Sciatic nerve (tissue), 2 donors: ENCODE measurements at regions not wholly inside any gene's neighbourhood (a gene's known extent, or its start where the extent isn't known, plus 50 kb on each side); places are given as distances from the start of the nearest gene placed in this dataset.
A peak's percentile ranks its signal among the peaks of the same experiment; 100 is the strongest.

Source experiments
- ATAC-seq: fragments of 200-7000 bp; cut with Tn5 transposase; one replicate; pipeline ENCODE4 v1.9.1; 2020; ENCODE audit warnings: mild to moderate bottlenecking, moderate library complexity
- DNase-seq: peaks from one replicate; pipeline ENCODE4 v3.0.0-alpha.2; 2020; ENCODE audit warnings: low spot score
- intact Hi-C: fragments of 100-400 bp; cut with DNase I; formaldehyde crosslinking; loops from one replicate; pipeline ENCODE4 v1.14.2; 2022
- donor health status: DM: no; HTN: no; CAD: no.
- donor health status: DM: no; HTN: no; CAD: no.

DNA sequence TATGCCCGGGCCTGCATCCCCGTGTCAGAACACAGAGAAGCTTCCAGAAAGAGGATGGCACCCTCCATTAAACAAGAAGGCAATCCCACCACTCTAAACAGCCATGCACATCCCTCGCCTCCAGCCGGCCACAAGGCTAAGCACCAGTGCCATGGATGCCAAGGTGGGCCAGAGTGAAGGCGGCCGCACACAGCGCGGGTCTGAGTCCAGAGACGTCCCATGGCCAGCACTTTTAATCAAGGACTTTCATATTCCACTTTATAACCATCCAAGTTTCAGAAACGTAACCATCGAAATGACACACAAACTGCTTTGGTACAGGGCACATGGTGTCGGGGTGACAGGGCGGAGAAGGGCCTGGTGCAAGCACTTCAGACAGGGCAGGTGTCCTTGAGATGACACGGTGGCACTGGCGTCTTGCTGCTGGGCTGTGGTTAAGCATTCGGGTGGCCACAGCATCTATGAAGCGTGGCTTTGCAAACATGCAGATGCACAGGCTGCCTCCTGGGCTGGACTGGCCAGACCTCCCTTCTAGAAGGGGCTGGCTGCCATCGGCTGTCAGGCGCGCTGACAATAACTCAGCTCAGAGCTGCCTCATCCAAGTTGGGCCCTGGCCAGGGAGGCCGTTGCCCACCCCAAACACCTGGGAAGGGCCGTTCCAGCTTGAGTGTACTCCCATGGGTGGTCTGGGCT lies 117.2 kb downstream of the RFLNA start:
- DNase-seq (no peak), ATAC-seq (peak; percentile 5)
- intact Hi-C loops: no loop called here

DNA sequence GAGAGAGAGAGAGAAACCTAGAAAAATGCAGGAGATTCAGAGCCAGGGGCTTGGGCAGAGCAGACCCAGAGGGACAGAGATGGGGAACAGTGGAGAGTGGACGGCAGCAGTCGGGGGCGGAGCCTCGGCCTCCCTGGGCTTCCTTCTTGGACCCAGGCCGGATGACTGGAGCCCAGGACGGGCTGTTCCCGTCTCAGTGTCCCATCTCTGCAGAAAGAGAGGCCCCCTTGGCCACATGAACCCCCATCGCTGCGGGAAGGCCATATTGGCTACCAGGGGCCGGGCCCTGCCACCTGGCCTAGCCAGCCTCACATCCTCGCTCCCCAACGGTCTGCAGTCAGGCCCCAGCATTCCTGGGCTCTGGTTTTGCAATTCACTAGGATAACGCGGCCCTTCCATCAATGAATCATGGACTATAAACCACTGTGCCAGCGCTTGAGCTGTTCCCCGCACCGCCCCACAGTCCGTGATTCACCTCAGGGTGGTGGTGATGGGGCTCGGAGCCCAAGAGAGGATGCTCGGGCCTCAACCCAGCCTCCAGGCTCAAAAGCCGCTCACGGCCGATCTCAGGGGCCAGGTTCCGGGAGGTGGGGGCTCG lies 116.5 kb downstream of the RFLNA start:
- intact Hi-C loops: no loop called here
- ATAC-seq (peak; percentile 77), DNase-seq (no peak)

DNA sequence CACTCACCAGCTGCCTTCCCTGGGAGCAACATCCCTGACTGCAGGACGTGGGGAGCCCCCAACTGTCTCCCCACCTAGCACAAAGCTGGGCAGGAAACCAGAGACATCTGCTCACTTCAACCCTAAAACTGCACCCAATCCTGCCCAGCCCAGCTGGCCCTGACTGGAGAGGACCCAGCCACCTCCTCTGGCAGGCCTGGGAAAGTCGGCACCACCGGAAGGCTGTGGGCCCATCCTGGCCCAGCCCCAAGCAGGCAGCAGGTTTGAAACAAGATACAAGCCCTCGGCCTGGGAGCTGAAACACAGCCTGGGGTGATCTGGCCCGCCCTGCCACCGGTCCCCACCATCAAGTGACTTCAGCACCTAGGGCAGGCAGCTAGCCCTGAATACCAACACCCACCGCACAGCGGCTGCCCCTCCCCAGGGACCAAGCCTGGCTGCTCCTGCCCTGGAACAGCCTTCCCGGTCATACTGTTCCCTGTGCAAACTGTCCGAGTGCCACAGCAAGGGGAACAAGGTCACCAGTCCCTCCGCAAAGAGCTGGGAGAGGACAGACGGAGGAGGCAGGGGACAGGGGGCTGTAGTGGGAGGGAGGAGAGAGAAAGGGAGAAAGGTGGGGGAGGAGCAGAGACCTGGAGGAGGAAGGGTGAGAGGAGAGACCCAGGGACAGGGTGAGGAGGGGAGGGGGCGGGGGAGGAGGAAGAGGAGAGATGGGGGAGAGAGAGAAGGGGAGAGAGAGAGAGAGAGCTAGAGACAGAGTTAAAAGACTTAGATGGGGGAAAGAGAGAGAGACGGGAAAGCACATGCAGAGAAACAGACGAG lies 115.7 kb downstream of the RFLNA start:
- no peak for DNase-seq
- no peak for ATAC-seq
- intact Hi-C loops: no loop called here

DNA sequence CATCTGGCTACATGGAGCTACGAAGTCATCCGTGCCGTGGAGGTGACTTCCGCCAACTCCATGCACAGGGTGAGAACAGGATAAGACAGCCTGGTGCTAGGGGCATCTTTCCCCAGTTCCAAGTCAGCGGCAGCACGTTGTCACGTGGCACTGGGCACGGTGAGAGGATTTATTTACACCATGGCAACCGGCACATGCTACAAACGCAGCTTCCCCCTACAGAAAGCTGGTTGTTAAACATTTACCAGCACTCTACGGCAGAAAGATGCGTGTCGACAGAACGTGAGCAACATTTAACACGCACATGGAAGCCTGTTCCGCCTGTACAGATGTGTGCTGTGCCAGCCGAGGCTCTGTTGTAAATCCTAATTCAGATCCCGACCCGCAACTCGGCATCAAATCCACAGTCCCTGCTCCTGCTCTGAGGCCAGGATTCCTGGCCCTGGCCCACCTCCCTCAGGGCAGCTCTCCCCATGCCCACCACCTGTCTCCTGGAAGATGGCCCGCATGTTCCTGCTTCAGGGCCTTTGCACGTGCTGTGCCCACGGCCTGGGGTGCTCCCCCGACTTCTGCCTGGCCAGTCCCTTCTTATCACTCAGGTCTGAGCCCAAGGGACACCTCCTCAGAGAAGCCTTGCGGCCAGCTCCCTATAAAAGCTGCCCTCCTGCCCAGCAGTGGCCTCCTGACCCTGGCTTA lies 114.1 kb downstream of the RFLNA start:
- intact Hi-C loops: no loop called here
- no peak for DNase-seq
- no peak for ATAC-seq

DNA sequence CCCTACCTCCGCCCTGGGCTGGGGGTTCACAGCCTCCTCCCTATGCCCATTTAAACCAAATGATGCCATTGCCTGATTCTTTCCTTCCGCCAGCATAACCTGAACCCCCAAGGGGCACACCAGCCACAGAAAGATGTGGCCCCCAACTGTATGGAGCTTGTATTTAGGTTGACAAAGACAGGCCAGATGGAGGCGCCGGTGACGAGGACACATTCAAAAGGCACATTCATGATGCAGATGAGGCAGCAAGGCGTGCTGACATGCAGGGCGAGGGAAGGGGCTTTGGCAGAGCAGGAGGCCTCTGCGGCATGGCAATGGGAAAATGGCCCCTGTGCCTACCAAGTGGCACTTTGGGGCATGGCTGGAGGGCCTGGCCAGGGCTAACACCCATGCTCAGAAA lies 112.2 kb downstream of the RFLNA start:
- DNase-seq (no peak), ATAC-seq (no peak)
- intact Hi-C loops: no loop called here

DNA sequence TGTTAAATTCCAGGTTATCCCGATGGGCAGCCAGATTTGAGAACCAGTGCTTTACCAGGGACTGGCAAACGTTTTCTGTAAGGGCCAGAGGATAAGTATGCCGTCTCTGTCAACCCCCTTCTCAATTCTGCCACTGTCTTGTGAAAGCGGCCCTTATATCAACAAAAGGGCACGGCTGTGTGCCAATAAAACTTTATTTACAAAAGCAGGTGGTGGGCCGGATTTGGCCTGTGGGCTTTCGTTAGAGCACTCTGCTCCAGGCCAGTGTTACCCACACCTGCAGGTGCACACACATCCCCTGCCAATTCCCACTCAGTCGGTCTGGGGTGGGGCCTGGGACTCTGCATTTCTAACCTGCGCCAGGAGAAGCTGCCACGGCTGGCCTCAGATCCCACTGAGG lies 111.2 kb downstream of the RFLNA start:
- DNase-seq (no peak), ATAC-seq (no peak)
- intact Hi-C loops: no loop called here

DNA sequence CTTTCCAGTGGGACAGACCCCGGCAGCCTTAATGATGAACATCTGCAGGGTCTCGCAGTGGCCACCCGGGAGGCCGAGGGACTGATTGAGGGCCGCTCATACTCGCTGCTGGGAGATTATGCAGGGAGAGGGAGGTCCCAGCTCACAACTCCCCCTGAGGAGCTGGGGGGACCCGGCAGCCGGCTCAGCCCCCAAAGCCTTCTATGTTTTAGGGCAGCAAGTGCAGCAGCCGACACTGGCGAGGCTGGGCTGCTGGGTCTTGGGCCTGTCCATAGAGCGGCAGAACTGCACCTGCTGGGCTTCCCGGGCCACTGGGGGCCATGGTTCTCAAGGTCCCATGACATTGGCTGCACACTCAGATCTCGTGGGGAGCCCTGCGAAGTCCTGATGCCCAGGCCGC lies 110.7 kb downstream of the RFLNA start:
- intact Hi-C loops: no loop called here
- ATAC-seq: no peak
- no peak for DNase-seq

DNA sequence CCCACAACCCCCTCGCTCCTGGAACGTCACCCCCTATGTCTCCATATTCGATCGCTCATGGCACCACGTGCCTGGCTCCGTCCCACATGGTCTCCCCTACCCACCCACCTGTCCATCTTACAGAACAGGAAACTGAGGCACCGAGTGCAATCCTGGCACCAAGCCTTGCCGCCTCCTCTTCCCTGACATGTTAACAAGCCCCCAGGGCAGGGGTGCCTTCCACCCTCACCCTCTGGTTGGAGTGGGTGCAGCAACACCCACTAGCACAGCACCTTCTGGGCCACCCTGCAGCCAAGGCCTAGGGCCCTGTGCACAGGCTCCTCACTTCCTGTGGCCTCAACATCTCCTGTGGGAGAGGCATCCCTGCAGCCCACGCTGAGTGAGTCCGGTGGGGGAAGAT lies 110.3 kb downstream of the RFLNA start:
- no peak for ATAC-seq
- intact Hi-C loops: no loop called here

DNA sequence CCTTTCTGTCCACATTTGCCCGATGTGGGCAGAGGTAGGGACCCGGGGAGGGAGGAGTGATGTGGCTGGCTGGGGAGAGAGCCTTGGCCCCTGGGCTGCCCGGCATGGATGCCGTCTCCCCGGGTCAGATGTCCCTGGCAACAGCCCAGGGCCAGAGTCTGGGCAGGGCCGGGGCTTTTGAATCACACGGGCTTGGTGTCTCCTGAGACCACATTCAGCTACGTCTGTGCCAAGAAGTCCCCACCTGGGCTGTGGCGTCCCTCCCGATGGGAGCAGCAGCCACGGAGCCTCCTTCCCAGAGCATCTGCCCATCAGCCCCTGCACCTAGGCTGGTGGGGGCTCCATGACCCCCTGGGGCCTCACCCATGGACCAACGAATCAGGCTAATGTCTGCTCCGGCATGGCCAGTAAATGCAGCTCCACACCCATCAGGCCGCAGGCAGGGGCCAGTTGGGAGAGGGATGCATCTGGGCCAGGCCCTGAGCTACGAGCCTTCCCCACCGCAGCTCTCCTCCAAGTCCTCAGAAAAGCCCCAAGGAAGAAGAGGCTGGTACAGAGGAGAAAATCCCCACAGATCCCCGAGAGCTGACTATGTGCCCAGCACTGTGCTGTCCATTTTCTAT lies 109.4 kb downstream of the RFLNA start:
- ATAC-seq (peak; percentile 29), DNase-seq (no peak)
- intact Hi-C loops: no loop called here

More for the DNA sequence above, 110.3 kb downstream of the RFLNA start:
- DNase-seq: no peak

DNA sequence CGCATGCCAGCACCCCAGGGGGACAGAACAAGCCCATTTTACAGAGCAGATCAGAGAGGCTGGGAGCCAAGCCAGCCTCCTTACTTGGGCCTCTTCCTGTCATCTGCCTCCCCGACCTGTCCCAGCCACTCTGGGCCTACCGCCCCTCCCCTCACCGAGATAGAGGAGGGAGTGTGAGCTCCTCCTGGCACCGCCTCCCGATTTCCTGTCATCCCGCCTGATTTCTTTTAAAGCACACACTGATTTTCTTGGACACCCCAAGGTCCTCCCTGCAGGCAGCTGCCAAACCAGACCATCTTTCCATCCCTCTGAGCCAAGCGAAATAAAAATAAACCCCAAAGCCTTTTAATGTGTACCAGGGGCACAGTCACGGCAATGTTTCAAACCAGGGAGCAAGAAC lies 108.4 kb downstream of the RFLNA start:
- intact Hi-C loops: no loop called here
- ATAC-seq: peak; percentile 79
- peak; percentile 85 for DNase-seq

DNA sequence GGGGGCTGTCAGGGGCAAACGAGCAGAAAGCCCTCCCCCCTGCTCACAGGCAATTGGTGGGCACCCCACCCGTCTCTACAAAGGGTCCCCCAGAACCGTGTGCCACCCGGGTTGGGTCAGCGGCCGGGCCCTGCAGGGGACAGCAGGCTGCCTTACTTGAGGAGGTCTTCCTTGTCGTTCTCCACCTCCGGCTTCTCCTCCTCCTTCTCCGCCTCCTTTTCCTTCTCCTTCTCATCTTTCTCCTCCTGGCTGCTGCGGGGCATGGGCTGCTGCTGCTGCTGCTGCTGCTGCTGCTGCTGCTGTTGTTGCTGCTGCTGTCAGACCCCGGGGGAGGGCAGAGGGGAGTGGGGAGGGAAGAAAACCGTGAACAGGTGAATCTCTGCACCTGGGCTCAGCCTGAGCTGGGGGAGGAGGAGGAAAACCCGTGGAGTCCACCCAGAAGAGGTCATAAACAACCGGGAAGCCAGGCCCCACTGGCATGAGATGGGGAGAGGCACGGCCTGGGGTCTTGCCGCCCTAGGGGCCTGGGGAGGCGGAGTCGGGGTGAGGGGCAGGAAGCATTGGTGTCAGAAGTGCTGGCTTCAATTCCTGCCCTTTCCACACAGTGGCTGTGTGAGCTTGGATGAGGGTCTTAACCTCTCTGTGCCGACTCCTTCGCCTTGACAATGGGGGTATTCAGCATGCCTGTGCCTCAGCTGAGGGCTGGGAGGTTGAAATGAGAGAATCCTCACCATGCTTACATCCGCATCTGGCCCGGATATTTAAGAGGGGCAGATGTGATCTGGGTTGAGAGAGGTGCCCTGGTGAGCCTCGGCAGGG lies 107.6 kb downstream of the RFLNA start:
- intact Hi-C loops: no loop called here
- ATAC-seq (peak; percentile 0), DNase-seq (no peak)

DNA sequence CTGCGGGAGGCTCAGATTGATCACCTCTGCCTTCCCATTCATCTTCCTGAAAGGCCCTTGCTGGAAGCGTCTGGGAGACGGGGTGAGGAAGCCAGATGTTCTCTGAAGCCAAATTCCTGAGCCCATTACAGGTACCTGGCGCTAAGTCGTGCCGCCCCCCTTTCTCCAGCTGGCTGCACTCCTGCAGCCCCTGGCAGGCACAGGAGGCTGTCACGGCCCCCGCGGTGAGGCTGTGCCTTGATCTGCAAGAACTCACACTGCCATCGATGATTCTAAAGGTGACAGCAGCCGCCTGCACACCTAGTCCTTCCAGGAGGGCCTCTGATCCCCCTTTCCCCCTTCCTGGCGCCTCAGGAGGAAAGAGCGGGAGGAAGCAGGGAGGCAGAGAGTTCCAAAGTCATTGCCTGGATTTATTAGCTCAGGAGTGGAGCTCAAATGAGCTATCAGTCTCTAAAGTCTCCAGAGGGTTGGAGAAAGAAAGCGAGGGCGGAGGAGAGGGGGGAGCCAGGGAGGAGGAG lies 106.9 kb downstream of the RFLNA start:
- no peak for DNase-seq
- no peak for ATAC-seq
- intact Hi-C loops: no loop called here

DNA sequence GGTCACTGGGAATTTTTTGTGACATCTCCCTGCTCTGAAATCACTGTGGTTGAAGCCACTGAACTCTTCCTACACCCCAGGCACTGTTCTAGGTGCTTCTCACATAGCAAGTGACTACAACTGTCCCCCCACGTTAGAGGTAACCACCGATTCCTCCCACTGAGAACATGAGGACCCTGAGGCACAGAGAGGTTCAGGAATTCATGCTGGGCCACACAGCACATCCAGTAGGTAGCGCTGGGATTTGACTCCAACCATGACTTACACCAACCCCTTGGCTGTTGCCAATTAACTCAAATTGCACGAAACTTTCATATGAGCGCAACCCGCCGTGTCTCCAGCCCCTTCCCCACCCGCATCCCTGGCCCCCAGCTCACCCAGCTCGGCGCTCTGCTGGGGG lies 105.2 kb downstream of the RFLNA start:
- intact Hi-C loops: no loop called here
- ATAC-seq (no peak), DNase-seq (no peak)

DNA sequence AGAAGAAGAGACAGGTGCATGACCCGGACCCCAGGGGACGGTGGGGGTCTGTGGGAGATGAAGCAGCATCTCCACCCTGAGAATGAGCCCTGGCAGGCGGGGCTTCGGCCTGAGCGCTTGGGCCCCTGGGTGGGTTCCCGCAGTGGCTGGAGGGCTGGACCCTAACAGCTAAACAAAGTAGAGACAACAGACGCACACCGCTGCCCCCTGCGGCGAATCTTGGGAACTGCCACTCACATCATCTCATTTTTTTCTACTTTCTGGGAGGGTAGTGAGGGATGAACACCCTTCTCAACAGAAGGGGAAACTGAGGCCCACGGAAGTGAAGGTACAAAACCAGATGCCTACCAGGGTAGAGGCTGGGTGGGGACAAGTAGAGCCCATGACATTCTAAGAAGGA lies 104.7 kb downstream of the RFLNA start:
- intact Hi-C loops: no loop called here
- ATAC-seq: no peak
- peak; percentile 70 for DNase-seq

DNA sequence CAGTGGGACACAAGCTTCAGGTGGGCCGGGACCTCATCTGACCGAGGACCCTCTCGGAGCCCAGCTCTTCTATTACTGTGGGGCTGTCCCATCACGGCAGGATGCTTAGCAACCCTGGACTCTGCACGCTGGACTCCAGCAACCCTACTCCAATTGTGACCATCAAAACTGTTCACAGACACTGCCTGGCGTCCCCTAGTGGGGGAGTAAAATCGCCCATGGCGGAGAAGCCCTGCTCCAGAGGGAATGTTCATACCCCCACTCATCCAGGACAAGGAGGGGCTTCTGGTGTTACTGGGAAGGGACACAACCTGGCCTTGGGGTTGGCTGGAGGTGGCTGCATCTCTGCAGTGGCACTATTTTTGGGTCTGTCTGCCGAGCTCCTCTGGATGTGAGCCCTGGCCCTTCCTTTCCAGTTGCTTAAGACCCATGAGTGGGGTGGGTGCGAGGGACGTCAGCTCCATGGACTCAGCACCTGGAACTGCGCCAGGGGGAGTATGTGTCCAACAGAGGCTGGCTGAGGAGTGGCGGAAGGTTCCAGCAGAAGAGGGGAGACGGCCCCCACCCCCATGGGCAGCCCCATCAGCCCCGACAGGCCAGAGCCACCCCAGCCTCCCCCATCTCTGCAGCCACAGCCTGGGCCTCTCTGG lies 103.8 kb downstream of the RFLNA start:
- ATAC-seq (peak; percentile 35), DNase-seq (peak; percentile 85)
- intact Hi-C loops: no loop called here

DNA sequence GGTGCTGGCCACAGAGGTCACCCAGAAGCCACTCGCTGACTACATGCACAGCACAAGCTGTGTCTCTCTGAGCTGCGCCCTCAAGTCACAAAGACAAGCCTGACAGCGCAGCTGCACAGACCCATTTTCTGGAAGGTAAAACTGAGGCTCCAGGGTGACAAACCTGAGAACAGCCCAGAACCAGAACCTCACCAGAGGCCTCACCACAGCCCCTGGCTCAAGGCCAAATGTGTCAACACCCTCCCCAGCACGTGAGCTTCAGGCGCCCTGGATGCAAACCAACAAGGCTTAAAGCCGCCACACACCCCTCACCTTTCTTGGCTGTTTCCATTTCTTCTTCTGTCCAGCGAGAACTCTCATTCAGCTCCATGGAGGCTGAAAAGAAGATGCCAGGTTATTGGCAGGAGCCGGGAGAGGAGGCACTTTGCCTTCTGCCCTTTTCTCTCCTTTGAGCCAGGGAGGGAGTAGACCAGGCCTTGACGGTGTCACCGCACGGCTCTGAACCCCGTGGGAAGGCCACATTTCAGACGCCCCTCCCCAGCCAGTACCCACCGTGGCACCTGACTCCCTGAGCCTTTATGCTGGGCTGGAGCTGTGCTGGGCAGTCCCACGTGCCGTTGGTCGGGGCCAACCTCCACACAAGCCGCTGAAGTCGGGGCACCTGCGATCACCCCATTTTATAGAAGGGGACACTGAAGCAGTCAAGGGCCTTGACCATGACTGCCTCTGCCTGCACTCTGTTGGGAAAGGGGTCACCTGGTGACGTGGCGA lies 103.1 kb downstream of the RFLNA start:
- no peak for DNase-seq
- intact Hi-C loops: no loop called here
- ATAC-seq: no peak

DNA sequence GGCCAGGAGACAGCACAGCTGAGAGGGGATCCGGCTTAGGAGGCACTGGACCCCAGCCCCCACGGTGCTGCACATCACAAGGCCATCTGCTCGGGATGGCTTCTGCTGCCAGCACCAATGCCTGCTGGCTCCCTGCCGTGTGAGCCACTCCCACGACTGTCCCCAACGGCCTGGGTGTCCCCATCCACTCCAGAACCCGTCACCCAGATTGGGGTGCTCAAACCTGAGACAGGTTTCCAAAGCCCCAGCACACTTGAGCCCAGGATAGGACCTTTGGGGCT lies 102.4 kb downstream of the RFLNA start:
- ATAC-seq (no peak), DNase-seq (no peak)
- intact Hi-C loops: no loop called here
